HUES6 (cell line): ENCODE measurements at regions not wholly inside any gene's neighbourhood (a gene's known extent, or its start where the extent isn't known, plus 50 kb on each side); places are given as distances from the start of the nearest gene placed in this dataset.
"Not testable (repeated sequence)": the region's sequence is repeated elsewhere in the genome, so short reads cannot be mapped to it uniquely, and the experiment has no call there.

Experiments used
- H3K27ac ChIP-seq: 2 replicates; pipeline ENCODE4 v1.7.0; 2013; ENCODE audit warnings: low read depth, mild to moderate bottlenecking, low read length, inconsistent platforms
- H3K27me3 ChIP-seq: 2 replicates; pipeline ENCODE4 v1.6.1; 2013; ENCODE audit warnings: low read length; ENCODE audit not compliant: control insufficient read depth, insufficient read depth
- H3K36me3 ChIP-seq: 2 replicates; pipeline ENCODE4 v1.6.1; 2013; ENCODE audit warnings: low read length; ENCODE audit not compliant: control insufficient read depth, insufficient read depth
- H3K4me1 ChIP-seq: 2 replicates; pipeline ENCODE4 v1.6.1; 2013; ENCODE audit warnings: low read length; ENCODE audit not compliant: control insufficient read depth, insufficient read depth
- H3K4me3 ChIP-seq: 2 replicates; pipeline ENCODE4 v1.5.1; 2013; ENCODE audit warnings: low read depth, low read length
- H3K9ac ChIP-seq: one replicate; pipeline ENCODE4 v1.6.1; 2013; ENCODE audit warnings: mild to moderate bottlenecking, low read length
- H3K9me3 ChIP-seq: 2 replicates; pipeline ENCODE4 v1.6.1; 2013; ENCODE audit warnings: low read depth, low read length; ENCODE audit not compliant: control insufficient read depth, insufficient read depth

DNA sequence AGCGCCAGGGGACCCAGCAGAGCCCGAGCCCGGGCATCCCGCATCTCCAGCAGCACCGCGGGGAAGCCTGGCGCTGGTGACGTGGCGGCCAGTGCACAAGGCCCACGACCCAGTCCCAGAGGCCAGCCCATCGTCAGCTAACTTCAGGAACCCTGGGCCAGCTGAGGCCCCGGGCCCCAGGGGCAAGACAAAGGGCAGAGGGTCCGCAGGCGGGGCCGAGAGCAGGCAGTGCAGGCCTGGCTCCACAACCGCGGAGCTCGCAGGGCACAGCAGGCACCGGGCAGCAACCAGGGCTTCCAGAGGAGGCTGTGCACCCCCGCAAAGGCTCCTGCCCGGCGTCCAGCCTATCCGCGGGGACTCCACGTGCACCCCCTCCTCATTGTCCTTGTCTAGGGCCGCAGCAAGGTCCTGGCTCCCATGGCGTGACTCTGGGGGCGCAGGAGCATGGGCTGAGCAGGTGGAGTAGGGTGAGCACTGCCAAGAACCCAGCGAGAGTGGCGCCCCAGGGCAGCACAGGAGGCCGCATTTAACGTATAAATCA is 352.5 kb downstream of the KCNJ18 start:
- not testable (repeated sequence) for H3K9ac ChIP-seq, H3K4me3 ChIP-seq, H3K36me3 ChIP-seq, H3K4me1 ChIP-seq, H3K27me3 ChIP-seq, H3K27ac ChIP-seq
- H3K9me3 ChIP-seq: peaks cover 15% of the 10 kb centered on the region; the same call in 1 of the 2 replicates

DNA sequence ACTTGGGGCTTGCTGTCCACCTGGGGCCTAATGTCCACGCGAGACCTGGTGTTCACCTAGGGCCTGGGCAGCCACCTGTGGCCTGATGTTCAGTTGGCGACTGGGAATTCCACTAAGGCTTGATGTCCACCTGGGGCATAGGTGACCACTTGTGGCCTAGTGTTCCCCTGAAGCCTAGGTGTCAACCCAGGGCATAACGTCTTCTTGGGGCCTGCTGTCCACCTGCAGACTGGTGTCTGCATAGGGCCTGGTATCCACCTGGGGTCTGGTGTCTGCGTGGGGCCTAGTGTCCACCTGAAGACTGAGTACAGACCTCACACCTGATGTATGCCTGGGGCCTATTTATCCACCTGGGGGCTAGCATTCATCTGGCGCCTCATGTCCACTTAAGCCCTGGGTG is 355.2 kb downstream of the KCNJ18 start:
- H3K36me3 ChIP-seq, H3K4me1 ChIP-seq, H3K4me3 ChIP-seq, H3K9ac ChIP-seq, H3K27me3 ChIP-seq, H3K27ac ChIP-seq: not testable (repeated sequence)
- peaks cover 21% of the 10 kb centered on the region; the same call in 1 of the 2 replicates for H3K9me3 ChIP-seq

DNA sequence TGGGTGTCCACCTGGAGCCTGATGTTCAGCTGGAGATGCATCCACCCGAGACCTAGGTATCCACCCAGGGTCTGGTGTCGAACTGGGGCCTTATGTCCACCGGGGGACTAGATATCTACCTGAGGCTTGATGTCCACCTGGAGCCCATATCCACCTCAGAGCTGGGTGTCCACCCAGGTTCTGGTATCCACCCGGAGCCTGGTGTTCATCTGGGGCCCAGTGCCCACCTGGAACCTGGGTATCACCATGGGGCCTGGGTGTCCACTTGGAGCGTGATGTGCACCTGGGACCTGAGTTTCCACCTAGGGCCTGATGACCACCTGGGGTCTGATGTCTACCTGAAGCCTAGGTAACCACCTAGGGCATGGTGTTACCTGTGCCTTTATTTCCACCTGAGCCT is 355.9 kb downstream of the KCNJ18 start:
- H3K27me3 ChIP-seq, H3K27ac ChIP-seq, H3K4me1 ChIP-seq, H3K36me3 ChIP-seq, H3K9ac ChIP-seq, H3K4me3 ChIP-seq: not testable (repeated sequence)
- peaks cover 27% of the 10 kb centered on the region for H3K9me3 ChIP-seq

DNA sequence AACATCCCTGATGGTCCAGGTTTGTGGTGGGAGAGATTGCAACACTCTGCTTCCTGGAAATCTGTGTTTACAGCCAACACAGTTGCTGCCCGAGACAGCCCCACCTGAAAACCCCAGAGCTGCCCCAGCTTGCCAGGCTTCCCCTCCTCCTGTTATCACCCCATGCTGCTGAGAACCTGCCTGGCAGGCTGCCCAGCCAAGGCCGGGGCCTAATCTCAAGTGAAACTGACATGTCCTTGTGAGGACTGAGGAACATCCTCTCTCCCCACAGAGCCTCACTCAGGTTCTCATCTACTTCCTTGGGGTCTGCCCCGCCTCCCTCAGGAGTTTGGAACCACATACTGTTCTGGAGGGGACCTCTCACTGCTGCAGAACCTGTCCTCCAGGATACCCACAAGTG is 358.4 kb downstream of the KCNJ18 start:
- not testable (repeated sequence) for H3K9ac ChIP-seq, H3K4me3 ChIP-seq, H3K27me3 ChIP-seq, H3K27ac ChIP-seq, H3K36me3 ChIP-seq, H3K4me1 ChIP-seq
- H3K9me3 ChIP-seq: peaks cover 33% of the 10 kb centered on the region

DNA sequence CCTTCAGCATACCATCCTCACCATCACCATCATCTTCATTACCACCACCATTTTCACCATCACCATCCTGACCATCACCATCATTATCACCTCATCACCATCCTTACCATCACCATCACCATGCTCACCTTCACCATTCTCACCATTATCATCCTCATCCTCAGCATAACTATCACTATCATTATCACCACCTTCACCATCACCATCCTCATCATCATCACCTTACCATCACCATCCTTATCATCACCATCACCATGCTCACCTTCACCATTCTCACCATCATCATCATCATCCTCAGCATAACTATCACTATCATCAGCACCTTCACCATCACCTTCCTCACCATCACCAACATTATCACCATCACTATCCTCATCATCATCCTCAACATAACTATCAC is 360.4 kb downstream of the KCNJ18 start:
- peaks cover 39% of the 10 kb centered on the region for H3K9me3 ChIP-seq
- H3K4me3 ChIP-seq, H3K27ac ChIP-seq: not testable (repeated sequence)

DNA sequence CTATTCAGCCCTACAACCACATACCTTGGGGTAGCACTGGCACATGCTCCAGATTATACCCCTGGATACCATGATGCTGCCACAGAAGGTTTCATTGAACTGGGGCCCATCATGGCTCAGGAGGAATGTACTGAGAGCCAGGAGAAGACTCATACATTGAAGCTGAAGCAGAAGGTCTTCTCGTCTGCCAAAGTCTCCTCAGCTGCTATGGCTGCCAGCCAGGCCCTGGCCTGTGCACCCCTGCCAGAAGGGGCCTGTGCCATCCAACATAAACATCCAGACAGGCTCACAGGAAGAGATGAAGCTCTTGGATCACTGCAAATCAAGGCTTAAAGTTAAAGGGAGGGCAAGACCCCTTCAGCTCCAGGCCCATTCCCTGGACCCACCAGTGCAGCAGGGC is 364.2 kb downstream of the KCNJ18 start:
- H3K36me3 ChIP-seq, H3K27ac ChIP-seq: not testable (repeated sequence)

More for the DNA sequence above, 360.4 kb downstream of the KCNJ18 start:
- not testable (repeated sequence) for H3K27me3 ChIP-seq, H3K36me3 ChIP-seq, H3K9ac ChIP-seq, H3K4me1 ChIP-seq

DNA sequence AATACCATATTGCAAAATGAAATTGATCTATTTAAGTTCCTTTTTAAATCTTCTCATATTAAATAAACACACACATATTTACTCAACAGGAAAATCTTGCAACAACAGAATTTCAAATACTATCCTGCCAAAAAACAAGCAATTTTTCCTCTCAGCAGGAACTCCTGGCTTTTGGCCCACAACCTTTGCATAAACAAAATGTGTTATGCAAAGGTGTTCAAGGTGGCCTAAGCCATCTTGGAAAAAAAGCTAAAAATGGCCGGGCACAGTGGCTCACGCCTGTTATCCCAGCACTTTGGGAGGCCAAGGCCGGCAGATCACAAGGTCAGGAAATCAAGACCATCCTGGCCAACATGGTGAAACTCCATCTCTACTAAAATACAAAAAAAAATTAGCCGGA is 383.6 kb downstream of the KCNJ18 start:
- H3K4me3 ChIP-seq, H3K4me1 ChIP-seq, H3K27me3 ChIP-seq, H3K36me3 ChIP-seq, H3K27ac ChIP-seq, H3K9ac ChIP-seq, H3K9me3 ChIP-seq: not testable (repeated sequence)

More for the DNA sequence above, 364.2 kb downstream of the KCNJ18 start:
- not testable (repeated sequence) for H3K4me3 ChIP-seq, H3K4me1 ChIP-seq, H3K9ac ChIP-seq, H3K27me3 ChIP-seq
- peaks cover 26% of the 10 kb centered on the region for H3K9me3 ChIP-seq

DNA sequence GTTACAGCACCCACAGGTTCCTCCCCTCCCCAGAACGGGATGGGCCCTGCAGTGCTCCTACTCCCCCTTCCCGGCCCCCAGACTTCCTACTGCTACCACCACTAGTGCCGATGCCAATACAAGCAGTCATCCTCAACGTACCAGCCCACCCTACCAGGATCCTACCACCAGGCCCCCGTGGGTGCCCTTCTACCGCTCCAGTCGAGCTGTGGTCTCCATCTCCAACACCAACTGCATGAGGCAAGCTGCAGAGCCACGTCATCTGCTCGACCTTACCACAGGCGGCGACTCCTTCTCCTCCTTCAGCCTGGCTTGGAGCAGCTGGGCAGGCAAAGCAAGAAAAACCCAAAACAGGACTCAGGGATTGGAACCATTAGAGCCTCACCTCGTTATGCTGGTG is 396.3 kb downstream of the KCNJ18 start:
- H3K4me1 ChIP-seq, H3K4me3 ChIP-seq, H3K27ac ChIP-seq, H3K9ac ChIP-seq, H3K27me3 ChIP-seq, H3K36me3 ChIP-seq: not testable (repeated sequence)
- H3K9me3 ChIP-seq: peaks cover 13% of the 10 kb centered on the region; the same call in 1 of the 2 replicates

DNA sequence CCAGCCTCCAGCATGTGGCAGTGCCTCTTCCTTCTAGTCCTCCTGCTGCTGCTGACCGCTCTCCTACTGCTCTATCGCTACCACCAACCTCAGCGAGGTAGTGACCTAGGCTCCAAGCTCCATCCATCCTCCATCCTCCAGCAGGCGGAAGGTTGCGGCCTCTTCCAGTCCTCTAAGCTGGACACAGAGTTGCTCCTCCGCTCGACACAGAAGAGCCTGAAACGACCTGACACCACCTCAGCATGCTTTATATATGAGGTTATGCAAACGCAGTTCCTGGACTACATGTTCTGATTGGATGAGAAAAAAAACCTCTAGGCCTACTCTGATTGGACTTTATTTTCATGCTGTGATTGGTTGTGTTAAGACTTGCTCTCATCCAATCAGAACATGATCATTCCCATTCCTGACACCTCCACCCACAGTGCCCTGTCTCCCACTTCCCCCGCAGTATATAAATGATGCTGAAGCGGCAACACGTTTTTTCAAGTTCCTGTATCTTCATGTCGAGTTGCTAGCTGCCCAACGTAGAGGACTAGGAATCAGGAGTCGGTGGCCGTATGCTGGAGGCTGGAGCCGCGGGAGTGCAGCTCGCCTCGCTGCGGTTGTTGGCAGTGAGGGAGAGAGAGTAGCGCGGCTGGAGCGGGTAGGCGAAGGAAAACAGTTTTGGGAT is 398.1 kb downstream of the KCNJ18 start:
- Histone ChIP-seq H3K9me3 (peaks cover 13% of the 10 kb centered on the region; the same call in 1 of the 2 replicates), H3K9ac (no peak overlapping the region), H3K4me3 (no peak overlapping the region)

DNA sequence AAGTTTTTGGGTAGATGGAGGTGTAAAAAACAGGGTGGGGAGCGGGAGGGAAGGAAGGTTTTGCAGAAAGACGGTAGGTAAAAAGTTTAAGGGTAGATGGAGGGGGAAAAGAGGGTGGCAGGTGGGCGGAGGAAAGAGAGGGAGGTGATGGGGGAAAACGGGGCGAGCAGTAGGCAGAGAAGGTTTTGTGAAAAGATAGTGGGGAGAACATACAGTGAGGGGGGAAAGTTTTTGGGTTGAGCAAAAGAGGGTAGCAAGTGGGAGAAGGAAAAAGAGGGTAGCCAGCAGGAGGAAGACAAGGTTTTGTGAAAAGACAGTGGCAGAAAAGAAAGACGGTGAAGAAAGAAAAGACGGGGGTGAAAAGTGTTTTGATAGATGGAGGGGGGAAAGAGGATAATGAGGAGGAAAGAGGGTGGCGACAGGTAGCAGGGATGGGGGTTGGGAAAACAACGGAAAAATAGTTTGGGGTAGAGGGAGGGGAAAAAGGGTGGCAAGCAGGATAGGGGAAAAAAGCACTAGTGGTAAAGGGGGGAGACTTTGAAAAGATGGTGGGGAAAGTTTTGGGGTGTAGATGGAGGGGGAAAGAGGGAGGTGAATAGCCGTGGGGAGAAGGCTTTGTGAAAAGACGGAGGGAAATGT is 398.8 kb downstream of the KCNJ18 start:
- H3K27ac ChIP-seq, H3K36me3 ChIP-seq, H3K27me3 ChIP-seq, H3K9ac ChIP-seq, H3K4me1 ChIP-seq: not testable (repeated sequence)
- Histone ChIP-seq H3K9me3 (peaks cover 13% of the 10 kb centered on the region; the same call in 1 of the 2 replicates), H3K4me3 (0 out of 2 replicates have a peak overlapping the region, but pooled peaks have one; percentile 31)

More for the DNA sequence above, 398.1 kb downstream of the KCNJ18 start:
- H3K27me3 ChIP-seq: no peaks in the 10 kb centered on the region
- no peaks in the 10 kb centered on the region for H3K36me3 ChIP-seq
- no peaks in the 10 kb centered on the region for H3K4me1 ChIP-seq
- H3K27ac ChIP-seq: no peak overlapping the region

DNA sequence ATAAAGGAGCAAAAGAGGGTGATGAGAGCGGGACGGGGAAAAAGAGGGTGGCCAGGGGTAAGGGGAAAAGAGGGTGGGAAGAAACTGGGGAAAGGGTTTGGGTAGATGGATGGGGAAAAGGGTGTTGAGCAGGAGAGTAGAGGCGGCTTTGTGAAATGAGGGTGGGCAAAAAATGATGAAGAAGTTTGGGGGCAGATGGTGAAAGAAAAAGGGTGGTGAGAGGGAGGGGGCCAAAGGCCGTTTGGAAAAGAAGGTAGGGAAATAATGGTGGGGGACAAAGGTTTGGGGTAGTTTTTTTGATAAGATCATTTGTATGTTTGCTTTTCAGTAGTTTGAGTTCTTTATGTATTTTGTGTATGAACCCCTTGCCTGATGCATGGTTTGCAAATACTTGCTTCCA is 399.5 kb downstream of the KCNJ18 start:
- H3K27ac ChIP-seq, H3K4me1 ChIP-seq, H3K9ac ChIP-seq, H3K36me3 ChIP-seq, H3K27me3 ChIP-seq, H3K4me3 ChIP-seq: not testable (repeated sequence)
- H3K9me3 ChIP-seq: peaks cover 13% of the 10 kb centered on the region; the same call in 1 of the 2 replicates
